Fibroblast of mammary gland (primary cell): ENCODE measurements at regions not wholly inside any gene's neighbourhood (a gene's known extent, or its start where the extent isn't known, plus 50 kb on each side); places are given as distances from the start of the nearest gene placed in this dataset.

Experiments
- DNase-seq: peaks from one replicate; pipeline ENCODE4 v3.0.0-alpha.2; 2010; ENCODE audit warnings: low read depth
- H3K4me3 ChIP-seq: 2 replicates; pipeline ENCODE4 v1.5.1; 2011; ENCODE audit warnings: low read depth, mild to moderate bottlenecking, low read length, moderate library complexity; ENCODE audit not compliant: control insufficient read depth
- CTCF ChIP-seq: conservative IDR thresholded peaks from 2 replicates; pipeline ENCODE4 v1.5.1; 2011; ENCODE audit warnings: low read depth, low read length, inconsistent platforms; ENCODE audit not compliant: control insufficient read depth, insufficient read depth

GRCh38 chr22:22168190-22168940 is 76.2 kb upstream of the VPREB1 start:
- TF ChIP-seq CTCF = no peak
- DNase-seq = peak; percentile 70
- no peak overlapping the region for H3K4me3 ChIP-seq

GRCh38 chr22:22167791-22168189 is 76.8 kb upstream of the VPREB1 start:
- no peak for DNase-seq
- no peak for TF ChIP-seq CTCF
- no peak overlapping the region for H3K4me3 ChIP-seq

GRCh38 chr22:22166941-22167713 is 77.5 kb upstream of the VPREB1 start:
- no peak for DNase-seq
- H3K4me3 ChIP-seq = no peak overlapping the region
- TF ChIP-seq CTCF = no peak

GRCh38 chr22:22165936-22166710 is 78.5 kb upstream of the VPREB1 start:
- no peak for TF ChIP-seq CTCF
- no peak for DNase-seq
- H3K4me3 ChIP-seq = no peak overlapping the region

GRCh38 chr22:22164541-22165272 is 79.9 kb upstream of the VPREB1 start:
- no peak for TF ChIP-seq CTCF
- no peak for DNase-seq
- H3K4me3 ChIP-seq = no peak overlapping the region
